HG03103 (cell line): ENCODE measurements at regions not wholly inside any gene's neighbourhood (a gene's known extent, or its start where the extent isn't known, plus 50 kb on each side); places are given as distances from the start of the nearest gene placed in this dataset.
A peak's percentile ranks its signal among the peaks of the same experiment; 100 is the strongest.
"Not testable (repeated sequence)": the region's sequence is repeated elsewhere in the genome, so short reads cannot be mapped to it uniquely, and the experiment has no call there.

Experiments used
- ATAC-seq: cut with Tn5 transposase; IDR thresholded peaks from one replicate; pipeline ENCODE4 v1.9.1; 2021; ENCODE audit warnings: low read depth; ENCODE audit not compliant: unreplicated experiment

GRCh38 chr15:69668039-69668705 lies 215.6 kb downstream of the RPLP1 start:
- no peak for ATAC-seq

- peak; percentile 42 for ATAC-seq
Measured at GRCh38 chr15:69668963-69669362, 216.3 kb downstream of the RPLP1 start.

GRCh38 chr15:69669446-69669845 lies 216.8 kb downstream of the RPLP1 start:
- no peak for ATAC-seq

- ATAC-seq = no peak
Measured at GRCh38 chr15:69673291-69673881, 220.8 kb downstream of the RPLP1 start.

- ATAC-seq = no peak
Measured at GRCh38 chr15:69675731-69676130, 223.1 kb downstream of the RPLP1 start.

DNA sequence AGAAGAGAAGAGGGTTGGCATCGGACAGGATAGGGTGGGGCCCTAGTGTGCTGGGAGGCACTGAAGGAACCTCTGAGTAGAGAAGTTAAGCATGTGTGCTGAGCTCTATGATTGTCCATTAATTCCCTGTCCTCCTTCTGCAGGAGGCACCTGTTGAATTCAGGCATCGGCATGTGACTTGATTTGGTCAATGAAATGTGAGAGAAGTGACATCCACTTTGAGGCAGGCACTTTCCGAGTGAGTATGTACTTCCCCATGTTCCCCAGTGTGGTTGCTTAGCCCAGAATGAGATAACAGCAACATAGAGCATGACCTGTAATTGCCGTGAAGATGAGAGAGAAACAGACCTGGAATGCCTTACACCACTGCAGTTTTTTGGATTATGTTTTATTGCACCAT lies 224.8 kb downstream of the RPLP1 start:
- no peak for ATAC-seq

- ATAC-seq = peak; percentile 89
Measured at GRCh38 chr15:69679623-69680228, 227.1 kb downstream of the RPLP1 start.

DNA sequence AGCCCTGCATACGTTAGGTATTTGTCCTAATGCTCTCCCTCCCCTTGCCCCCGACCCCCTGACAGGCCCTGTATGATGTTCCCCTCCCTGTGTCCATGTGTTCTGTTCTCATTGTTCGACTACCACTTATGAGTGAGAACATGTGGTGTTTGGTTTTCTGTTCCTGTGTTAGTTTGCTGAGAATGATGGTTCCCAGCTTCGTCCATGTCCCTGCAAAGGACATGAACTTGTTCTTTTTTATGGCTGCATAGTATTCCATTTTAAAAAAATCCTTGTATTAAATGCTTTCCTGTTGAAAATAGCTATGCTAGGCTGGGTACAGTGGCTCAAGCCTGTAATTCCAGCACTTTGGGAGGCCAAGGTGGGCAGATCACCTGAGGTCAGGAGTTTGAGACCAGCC lies 232.2 kb downstream of the RPLP1 start:
- ATAC-seq = not testable (repeated sequence)

DNA sequence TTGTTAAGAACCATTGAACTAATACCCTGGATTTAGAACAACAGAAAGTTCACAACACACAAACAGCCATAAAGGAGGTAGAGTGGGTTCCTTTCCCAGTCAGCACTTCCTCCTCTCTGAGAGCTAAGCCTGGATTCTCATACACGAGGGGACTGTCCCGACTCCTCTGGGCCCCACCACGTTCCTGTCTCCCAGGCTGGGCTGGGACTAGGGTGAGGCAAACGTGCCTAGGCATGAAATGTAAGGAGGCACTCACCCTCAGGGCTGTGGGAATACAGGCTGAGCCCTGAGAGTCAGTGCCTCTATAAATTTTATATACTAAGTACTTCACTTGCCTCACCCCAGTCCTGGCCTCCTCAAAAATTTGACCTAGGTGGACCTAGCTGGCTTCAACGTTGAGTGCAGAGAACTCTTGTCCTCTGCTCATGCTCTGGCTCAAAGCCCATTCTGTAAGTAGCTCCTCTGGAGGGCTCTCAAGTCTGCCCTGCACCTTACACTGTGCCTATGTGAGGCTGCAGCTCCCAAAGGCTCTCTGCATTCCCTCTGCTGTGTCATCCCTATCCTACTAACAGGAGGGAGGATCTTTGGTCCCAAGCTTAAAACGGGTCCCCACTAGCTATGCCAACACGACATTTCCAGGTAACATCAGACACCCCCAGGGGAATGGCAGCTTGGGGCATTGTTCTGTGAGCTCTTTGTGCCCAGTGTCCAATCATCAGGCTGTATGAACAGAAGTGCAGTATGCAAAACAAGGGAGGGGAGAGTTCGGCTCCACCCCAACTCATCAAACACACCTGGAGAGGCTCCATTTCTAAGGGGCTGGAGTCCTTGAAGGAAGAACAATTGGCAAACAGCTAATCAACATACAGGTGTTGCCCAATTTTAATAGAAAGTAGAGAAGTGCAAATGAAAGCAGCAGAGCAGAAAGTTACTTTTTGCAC lies 233.2 kb downstream of the RPLP1 start:
- ATAC-seq = no peak

DNA sequence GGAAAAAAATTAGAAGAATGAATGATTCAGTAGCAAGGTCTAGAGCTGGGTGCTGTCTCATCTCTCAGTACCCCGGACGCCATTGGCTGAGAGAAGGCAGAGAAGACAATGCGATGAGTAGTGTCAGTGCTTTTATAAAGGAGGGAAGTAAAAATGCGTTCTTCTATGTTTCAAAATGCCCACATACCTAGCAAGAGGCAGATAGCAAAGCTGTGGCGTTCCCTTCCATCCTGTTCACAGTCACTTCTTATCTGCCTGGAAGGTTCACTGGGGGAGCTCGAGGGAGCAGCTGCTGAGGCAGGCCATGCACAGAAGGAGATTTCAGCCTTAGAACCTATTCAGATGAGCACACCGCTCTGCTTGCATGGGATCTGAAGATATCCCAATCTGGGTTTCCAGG lies 234.0 kb downstream of the RPLP1 start:
- no peak for ATAC-seq

- no peak for ATAC-seq
Measured at GRCh38 chr15:69689133-69689532, 236.5 kb downstream of the RPLP1 start.

DNA sequence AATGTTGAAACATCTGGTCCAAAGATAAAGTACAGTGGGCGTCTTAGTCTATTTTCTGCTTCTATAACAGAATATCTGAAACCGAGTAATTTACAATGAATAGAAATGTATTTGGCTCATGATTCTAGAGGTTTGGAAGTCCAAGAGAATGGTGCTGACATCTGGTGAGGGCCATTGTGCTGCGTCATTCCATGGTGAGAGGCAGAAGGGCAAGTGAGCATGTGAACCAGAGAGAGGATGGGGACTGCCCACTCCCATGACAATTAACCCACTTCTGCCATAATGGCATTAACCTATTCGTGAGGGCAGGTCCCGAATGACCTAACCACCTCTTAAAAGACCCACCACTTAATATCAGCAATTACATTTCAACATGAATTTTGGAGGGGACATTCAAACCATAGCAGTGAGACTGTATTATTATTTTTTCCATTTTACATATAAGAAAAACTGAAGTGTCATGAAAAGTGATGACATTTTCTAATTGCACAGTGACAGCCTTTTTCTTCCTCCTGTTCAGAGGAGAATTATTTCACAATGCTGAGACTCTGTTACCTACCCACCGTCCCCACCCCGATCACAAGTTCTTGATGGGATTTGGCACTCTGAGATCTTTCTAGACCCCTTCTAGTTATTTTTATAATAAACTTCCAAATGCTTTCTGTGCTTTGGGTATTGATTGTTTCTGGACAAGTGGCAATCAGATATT lies 238.8 kb downstream of the RPLP1 start:
- ATAC-seq = no peak

GRCh38 chr15:69692342-69692741 lies 239.7 kb downstream of the RPLP1 start:
- no peak for ATAC-seq

GRCh38 chr15:69693059-69693458 lies 240.4 kb downstream of the RPLP1 start:
- ATAC-seq = no peak

GRCh38 chr15:69696946-69697345 lies 244.3 kb downstream of the RPLP1 start:
- ATAC-seq = no peak

DNA sequence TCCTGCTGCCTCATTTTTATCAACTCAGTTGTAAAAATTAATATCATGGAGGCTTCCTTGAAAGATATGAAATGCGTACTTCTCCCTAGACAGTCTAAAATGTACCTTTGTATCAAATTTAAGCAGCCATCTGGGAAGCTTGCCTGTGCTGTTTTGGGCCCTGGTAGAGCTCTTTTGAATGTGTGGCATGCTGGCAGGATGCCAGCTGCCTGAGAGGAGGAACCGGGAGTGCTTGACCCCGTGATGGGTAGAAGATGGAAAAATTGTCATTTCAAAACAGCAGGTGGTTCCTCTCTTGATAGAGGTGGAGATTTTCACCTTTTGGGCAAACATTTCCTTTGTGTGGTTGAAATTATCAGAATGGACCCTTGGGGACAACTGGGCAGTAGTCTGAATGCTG lies 245.3 kb downstream of the RPLP1 start:
- ATAC-seq = no peak

DNA sequence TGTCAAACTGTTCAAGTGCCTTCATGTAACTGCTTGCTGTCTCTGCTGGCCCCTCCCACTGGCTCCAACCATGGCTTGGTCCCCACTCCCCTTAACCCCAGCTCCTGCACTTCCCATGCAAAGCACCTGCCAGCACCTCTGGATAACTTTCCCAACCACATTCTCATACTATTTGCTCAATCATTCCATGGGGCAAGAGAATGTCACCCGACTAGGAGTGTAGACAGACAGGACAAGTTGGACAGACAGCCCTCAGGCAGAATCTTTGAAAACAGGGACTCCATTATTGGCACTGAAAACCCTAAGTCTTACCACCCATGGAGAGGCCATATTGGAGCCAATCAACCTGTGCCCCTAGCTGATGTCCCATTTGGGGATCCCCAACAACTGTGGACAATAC lies 246.5 kb downstream of the RPLP1 start:
- no peak for ATAC-seq

- ATAC-seq = no peak
Measured at GRCh38 chr15:69700380-69700779, 247.8 kb downstream of the RPLP1 start.

DNA sequence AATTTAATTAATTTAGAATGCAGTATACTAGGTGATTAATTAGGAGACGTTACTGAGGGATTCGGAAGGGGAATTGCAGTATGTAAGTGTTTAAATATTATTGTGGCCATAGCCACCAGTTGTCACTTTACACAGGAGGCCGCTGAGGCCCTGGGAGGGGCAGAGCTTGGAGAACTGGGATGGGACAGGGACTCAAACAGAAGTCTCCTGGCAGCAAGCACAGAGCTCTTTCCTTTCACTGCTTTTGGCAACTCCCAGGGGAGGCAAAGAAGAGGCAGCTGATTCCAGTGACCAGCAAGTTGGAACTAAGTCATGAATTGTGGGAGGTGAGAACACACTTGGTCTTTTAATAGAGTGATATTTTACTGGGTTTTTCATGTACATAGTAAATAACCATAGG lies 248.6 kb downstream of the RPLP1 start:
- no peak for ATAC-seq

- no peak for ATAC-seq
Measured at GRCh38 chr15:69703532-69704187, 251.0 kb downstream of the RPLP1 start.
